ENCODE measurements at regions not wholly inside any gene's neighbourhood (a gene's known extent, or its start where the extent isn't known, plus 50 kb on each side); places are given as distances from the start of the nearest gene placed in this dataset.

GRCh38 chr21:24781146-24781545 lies 826.1 kb downstream of the MRPL39 start:
- TF ChIP-seq EZH2 (IDR thresholded peaks at IDR 0.05; ENCODE audit: low read depth, low read length, severe bottlenecking) (no peak), CTCF (IDR thresholded peaks at IDR 0.05; ENCODE audit: control extremely low read depth in 1 of 3, insufficient read depth in 1 of 3, low read depth in 1 of 3, low read length in 3 of 3) (no peak), RFX5 (IDR thresholded peaks at IDR 0.05; ENCODE audit: borderline replicate concordance, low read depth, low read length) (no peak), YY1 (IDR thresholded peaks at IDR 0.05; ENCODE audit: low read depth, low read length) (no peak), POLR2AphosphoS5 (IDR thresholded peaks at IDR 0.05; ENCODE audit: low read depth, low read length) (no peak), SRF (IDR thresholded peaks at IDR 0.05; ENCODE audit: low read depth, low read length) (no peak), GABPA (IDR thresholded peaks at IDR 0.05; ENCODE audit: borderline replicate concordance, insufficient read depth, low read length) (no peak), CBX5 (IDR thresholded peaks at IDR 0.05; ENCODE audit: low read depth, low read length) (no peak), CEBPB (IDR thresholded peaks at IDR 0.05; ENCODE audit: low read depth, low read length) (no peak), KDM1A (IDR thresholded peaks at IDR 0.05; ENCODE audit: borderline replicate concordance, low read length) (no peak), JUND (IDR thresholded peaks at IDR 0.05; ENCODE audit: low read length) (no peak), BRCA1 (IDR thresholded peaks at IDR 0.05; ENCODE audit: low read depth, low read length) (no peak)
- TF ChIP-seq, protein P1, sequence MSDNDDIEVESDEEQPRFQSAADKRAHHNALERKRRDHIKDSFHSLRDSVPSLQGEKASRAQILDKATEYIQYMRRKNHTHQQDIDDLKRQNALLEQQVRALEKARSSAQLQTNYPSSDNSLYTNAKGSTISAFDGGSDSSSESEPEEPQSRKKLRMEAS (IDR thresholded peaks at IDR 0.05) = no peak
